Mucosa of gallbladder (tissue), 1 donor: ENCODE measurements at regions not wholly inside any gene's neighbourhood (a gene's known extent, or its start where the extent isn't known, plus 50 kb on each side); places are given as distances from the start of the nearest gene placed in this dataset.
"Not testable (repeated sequence)": the region's sequence is repeated elsewhere in the genome, so short reads cannot be mapped to it uniquely, and the experiment has no call there.

Experiments
- DNase-seq: peaks from one replicate; pipeline ENCODE4 v3.0.0-alpha.2; 2020; ENCODE audit warnings: low spot score
- donor health status: DM: no; HTN: no; CAD: no.

DNA sequence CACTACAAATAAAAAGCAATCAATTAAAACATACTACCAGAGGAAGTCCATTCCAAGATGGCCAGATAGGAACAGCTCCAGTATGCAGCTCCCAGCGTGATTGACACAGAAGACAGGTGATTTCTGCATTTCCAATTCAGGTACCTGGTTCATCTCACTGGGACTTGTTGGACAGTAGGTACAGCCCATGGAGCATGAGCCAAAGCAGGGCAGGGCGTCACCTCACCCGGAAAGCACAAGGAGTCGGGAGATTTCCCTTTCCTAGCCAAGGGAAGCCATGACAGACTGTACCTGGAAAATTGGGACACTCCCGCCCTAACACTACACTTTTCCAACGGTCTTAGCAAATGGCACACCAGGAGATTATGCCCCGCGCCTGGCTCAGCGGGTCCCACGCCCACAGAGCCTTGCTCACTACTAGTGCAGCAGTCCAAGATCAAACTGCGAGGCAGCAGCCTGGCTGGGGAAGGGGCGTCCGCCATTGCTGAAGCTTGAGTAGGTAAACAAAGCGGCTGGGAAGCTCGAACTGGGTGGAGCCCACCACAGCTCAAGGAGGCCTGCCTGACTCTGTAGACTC is 106.0 kb downstream of the BUD13 start:
- not testable (repeated sequence) for DNase-seq

DNA sequence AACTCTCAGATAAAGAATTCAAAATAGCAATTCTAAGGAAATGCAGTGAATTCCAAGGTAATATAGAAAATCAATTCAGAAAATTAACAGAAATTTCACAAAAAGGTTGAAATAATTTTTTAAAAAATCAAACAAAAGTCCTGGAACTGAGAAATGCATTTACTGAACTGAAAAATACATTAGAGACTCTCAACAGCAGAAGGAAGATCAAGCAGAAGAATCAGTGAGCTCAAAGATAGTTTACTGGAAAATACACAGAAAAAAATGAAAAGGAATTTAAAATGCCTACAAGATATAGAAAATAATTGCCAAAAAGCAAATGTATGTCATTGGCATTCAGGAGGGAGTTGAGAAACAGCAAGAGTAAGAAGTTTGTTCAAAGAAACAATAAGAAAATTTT is 107.3 kb downstream of the BUD13 start:
- DNase-seq = no peak

DNA sequence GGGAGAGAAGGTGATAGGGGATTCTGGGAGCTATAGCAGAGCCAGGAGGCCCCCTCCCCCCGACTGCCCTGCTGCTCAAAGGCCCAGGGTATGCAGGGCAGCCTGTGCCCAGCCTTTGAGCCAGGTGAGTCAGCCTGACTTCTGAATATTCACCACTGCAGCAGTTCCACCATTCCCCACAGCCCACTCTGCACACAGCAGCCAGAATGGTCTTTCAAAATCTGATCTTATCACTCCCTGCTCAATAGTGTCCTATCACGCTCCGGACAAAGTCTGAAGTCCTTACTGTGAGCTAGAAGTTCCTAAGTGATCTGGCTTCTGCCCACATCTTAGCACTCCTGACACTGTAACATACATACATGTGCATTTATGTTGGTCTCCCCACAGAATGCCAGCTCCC is 111.7 kb downstream of the BUD13 start:
- DNase-seq = no peak

- DNase-seq = no peak
These were observed 112.8 kb downstream of the BUD13 start for GRCh38 chr11:116660011-116660410.

GRCh38 chr11:116658876-116659535 is 113.8 kb downstream of the BUD13 start:
- no peak for DNase-seq

DNA sequence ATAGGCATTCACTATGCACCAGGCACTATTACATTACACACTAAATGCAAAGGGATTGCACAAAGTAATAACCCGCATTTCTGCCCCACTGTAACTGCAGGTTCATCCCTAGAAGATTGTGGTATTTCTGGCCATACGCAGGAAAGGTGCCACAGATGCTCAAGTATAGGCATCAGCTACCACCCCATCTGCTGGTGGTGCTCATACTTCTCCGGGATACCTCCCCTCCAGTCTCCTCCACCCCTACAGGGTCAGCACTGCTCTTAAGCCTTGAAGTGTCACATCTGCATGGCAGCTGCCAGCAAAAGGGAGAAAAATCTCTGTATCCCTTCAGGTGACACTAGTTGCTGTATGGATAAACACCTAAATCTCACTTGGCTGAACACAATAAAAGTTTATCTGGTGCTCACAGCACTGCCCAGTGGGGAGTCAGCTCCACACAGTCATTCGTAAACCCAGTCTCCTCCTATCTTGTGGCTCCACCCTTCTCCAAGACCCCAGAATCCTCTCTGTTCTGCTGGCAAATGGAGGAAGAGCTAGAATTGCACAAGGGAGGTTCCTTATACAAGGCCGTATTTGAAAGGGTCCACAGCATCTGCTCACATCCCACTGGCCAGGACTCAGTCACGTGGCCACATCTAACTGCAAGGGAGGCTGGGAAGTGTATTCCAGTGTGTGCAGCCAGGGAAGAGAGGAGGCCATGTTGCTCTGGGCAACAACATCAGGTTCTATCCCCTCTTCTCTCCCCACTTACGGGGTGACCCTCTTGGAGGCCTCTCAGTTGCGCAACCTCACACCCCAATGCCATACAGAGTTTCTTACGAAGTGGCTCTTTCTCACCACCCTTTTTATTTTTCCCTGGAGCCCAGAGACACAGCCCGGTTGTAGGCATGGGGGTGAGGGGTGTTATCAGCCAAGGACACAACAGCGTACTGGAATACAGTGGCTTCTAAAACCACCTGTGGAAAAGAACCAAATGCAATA is 114.7 kb downstream of the BUD13 start:
- no peak for DNase-seq

DNA sequence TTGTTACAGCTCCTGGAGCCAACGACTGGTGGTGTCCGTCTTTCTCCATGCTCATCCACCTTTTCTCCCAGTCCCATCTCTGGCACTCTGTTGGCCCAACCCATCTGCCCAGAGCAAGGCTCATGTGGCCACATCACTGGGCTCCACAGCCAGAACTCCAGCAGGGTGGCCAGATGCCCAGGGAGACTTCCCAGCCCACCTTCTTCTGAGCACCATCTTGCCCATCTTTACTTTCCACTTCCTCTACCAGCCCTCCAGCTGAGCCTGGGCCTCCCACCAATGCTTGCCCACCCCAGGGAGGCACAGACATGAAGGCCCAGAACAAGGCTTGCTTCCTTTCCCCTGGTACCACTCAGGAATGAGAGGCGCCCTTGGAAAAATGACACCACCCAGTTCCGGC is 116.8 kb downstream of the BUD13 start:
- DNase-seq = no peak

- no peak for DNase-seq
These were observed 118.3 kb downstream of the BUD13 start for GRCh38 chr11:116654526-116654925.

GRCh38 chr11:116653206-116653605 is 119.6 kb downstream of the BUD13 start:
- DNase-seq = no peak

GRCh38 chr11:116651737-116652237 is 121.0 kb downstream of the BUD13 start:
- no peak for DNase-seq

DNA sequence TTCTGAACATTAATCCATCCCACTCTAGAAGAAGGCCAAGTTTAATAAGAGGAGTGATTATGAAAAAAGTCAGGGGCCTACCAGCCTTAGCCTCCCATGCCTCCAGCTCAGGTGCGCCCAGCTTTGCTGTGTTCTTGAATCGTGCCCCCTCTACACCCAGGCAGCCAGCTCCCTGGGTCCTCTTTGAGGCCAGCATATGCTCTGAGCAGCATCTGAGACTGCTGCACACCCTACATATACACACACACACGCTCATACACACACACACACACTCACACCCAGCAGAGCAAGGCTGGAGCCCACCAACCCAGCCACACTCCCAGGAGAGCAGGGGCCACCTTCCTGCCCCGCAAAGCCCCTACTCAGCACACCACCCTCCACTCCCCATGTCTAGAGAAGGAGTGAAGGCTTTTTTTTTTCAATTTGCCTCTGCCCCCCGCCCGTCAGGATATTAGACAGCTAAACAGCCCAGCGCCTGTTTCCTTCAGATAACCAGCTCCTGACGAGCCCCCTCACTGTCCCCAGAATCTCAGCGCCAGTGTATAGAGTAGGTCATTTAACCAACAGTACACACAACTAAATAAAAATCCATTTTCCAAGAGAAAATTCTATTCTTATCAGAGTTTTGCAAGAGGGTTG is 121.6 kb downstream of the BUD13 start:
- no peak for DNase-seq

GRCh38 chr11:116650052-116650451 is 122.7 kb downstream of the BUD13 start:
- no peak for DNase-seq

DNA sequence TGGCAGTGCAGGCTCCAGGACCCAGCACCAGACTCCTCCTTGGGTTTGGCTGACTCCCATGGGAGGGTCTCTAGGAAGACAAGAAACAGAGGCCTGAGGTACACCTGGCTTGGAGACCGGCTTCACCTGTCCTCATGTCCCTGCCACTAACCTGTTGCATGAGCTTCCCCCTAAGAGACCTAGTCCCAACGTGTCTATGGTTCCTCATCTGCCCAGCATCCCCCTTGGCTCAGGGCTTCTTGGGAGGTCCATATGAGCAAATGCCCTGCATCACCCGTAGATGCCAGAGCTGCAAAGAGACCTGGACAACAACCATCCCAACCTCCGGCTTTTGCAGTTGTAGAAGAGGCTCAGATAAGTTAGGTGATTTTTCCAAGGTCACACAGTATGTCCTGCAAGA is 123.5 kb downstream of the BUD13 start:
- DNase-seq = no peak

DNA sequence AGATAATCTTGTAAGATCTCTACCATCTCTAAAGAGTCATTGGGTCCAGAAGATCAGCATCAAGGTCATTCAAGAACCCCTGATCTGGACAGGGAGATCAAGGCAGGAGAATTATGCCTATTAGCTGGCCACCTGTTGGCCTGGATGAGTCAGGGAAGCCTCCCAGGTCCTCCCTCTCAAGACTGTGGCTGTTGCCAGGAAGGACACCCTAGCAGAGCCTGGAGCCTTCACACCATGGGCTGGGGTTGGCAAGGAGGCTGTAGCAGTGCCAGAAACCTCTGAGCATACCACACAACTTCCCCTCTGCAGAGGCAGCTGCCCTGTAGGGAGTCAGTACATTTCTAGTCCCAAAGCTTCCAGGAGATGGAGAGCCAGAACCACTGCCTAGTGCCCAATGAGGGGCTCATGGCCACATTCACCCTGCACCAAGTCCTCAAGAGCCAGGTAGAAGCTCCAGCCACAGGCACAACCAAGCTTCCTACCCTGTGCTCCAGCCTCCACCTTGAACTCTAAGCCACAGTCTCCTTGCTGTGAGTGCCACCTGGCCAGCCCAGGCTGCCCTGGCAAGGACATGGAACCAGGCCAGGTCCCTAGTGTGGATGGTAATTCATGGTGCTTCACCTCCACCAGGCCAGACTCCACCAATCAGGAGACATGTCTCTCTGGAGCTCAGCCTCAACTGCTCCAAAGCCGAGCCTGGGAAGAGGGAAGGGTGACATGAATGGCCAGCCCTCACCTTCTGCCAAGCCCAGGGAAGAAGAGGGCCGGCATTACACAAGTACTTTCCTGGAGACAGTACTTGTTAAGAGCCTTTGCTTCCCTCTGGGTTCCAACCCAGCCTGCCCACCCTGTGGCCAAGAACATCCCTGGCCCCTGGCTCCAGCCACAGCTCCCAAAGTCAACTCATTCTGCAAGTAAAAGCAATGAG is 124.3 kb downstream of the BUD13 start:
- DNase-seq = no peak

- no peak for DNase-seq
These were observed 125.3 kb downstream of the BUD13 start for GRCh38 chr11:116647305-116648080.

- DNase-seq = no peak
These were observed 126.6 kb downstream of the BUD13 start for GRCh38 chr11:116646191-116646590.

GRCh38 chr11:116644941-116645305 is 127.9 kb downstream of the BUD13 start:
- no peak for DNase-seq

GRCh38 chr11:116644201-116644940 is 128.4 kb downstream of the BUD13 start:
- DNase-seq = no peak

- DNase-seq = no peak
These were observed 129.3 kb downstream of the BUD13 start for GRCh38 chr11:116643521-116643920.
